GM12864 (cell line): ENCODE measurements at regions not wholly inside any gene's neighbourhood (a gene's known extent, or its start where the extent isn't known, plus 50 kb on each side); places are given as distances from the start of the nearest gene placed in this dataset.

Source experiments
- DNase-seq: peaks from one replicate; pipeline ENCODE4 v3.0.0-alpha.2; 2011; ENCODE audit warnings: low read depth
- H3K4me3 ChIP-seq: 2 replicates; pipeline ENCODE4 v1.5.1; 2011; ENCODE audit warnings: mild to moderate bottlenecking, low read depth, low read length, control low read depth
- CTCF ChIP-seq: IDR thresholded peaks from 2 replicates; pipeline ENCODE4 v1.5.1; 2011; ENCODE audit warnings: low read depth, mild to moderate bottlenecking, moderate library complexity, low read length, control low read depth, inconsistent platforms; ENCODE audit errors: missing control alignments

GRCh38 chr6:1463751-1464426, 74.5 kb downstream of the FOXF2 start:
- no peak for DNase-seq
- H3K4me3 ChIP-seq, result no peak overlapping the region
- no peak for TF ChIP-seq CTCF

- DNase-seq, result no peak
- no peak for TF ChIP-seq CTCF
- no peak overlapping the region for H3K4me3 ChIP-seq
These were observed 75.5 kb downstream of the FOXF2 start for GRCh38 chr6:1464781-1465370.

GRCh38 chr6:1468126-1468525, 78.8 kb downstream of the FOXF2 start:
- no peak overlapping the region for H3K4me3 ChIP-seq
- no peak for TF ChIP-seq CTCF
- no peak for DNase-seq

GRCh38 chr6:1470040-1470439, 80.7 kb downstream of the FOXF2 start:
- no peak for DNase-seq
- no peak overlapping the region for H3K4me3 ChIP-seq
- no peak for TF ChIP-seq CTCF

- DNase-seq, result no peak
These were observed 83.3 kb downstream of the FOXF2 start for GRCh38 chr6:1472643-1473042.

GRCh38 chr6:1473166-1473565, 83.8 kb downstream of the FOXF2 start:
- H3K4me3 ChIP-seq, result no peak overlapping the region
- TF ChIP-seq CTCF, result no peak
- DNase-seq, result no peak

More at GRCh38 chr6:1472643-1473042, 83.3 kb downstream of the FOXF2 start:
- H3K4me3 ChIP-seq, result no peak overlapping the region
- TF ChIP-seq CTCF, result no peak

GRCh38 chr6:1473598-1473997, 84.2 kb downstream of the FOXF2 start:
- no peak for TF ChIP-seq CTCF

More at GRCh38 chr6:1473598-1473997, 84.2 kb downstream of the FOXF2 start:
- H3K4me3 ChIP-seq, result no peak overlapping the region
- no peak for DNase-seq
